ENCODE measurements at regions not wholly inside any gene's neighbourhood (a gene's known extent, or its start where the extent isn't known, plus 50 kb on each side); places are given as distances from the start of the nearest gene placed in this dataset.

DNA sequence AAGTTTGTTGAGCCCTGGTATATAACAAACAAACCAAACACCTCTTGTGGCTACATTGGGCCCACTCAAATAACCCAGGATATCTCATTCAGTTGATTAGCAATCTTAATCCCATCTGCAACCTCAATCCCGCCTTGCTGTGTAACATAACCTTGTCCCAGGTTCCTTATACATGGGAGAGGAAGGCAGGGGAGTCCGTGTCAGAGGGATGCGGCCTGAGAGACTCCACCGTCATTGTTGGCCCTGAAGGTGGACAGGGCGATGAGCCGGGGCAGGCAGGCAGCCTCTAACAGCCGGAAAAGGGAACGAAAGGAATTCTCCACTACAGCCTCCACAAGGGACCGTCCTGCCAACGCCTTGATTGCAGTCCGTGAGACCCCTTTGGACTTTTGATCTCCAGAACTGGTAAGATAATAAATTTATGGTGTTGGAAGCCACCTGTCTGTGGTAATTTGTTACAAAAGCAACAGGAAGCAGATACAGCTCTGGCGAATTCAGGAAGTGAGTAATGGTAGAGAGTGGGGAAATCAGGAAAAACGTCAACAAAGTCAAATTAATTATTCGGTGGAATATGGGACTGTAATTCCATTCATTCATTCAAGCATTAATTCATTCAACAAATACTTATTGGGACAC lies 124.5 kb upstream of the SALL4 start:
- TF ChIP-seq POLR2A (IDR thresholded peaks at IDR 0.05) (no peak), POLR2AphosphoS5 (IDR thresholded peaks at IDR 0.05) (no peak)
- TF ChIP-seq, protein P1, sequence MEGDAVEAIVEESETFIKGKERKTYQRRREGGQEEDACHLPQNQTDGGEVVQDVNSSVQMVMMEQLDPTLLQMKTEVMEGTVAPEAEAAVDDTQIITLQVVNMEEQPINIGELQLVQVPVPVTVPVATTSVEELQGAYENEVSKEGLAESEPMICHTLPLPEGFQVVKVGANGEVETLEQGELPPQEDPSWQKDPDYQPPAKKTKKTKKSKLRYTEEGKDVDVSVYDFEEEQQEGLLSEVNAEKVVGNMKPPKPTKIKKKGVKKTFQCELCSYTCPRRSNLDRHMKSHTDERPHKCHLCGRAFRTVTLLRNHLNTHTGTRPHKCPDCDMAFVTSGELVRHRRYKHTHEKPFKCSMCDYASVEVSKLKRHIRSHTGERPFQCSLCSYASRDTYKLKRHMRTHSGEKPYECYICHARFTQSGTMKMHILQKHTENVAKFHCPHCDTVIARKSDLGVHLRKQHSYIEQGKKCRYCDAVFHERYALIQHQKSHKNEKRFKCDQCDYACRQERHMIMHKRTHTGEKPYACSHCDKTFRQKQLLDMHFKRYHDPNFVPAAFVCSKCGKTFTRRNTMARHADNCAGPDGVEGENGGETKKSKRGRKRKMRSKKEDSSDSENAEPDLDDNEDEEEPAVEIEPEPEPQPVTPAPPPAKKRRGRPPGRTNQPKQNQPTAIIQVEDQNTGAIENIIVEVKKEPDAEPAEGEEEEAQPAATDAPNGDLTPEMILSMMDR (IDR thresholded peaks at IDR 0.05) = no peak
